HUES48 (cell line): ENCODE measurements at regions not wholly inside any gene's neighbourhood (a gene's known extent, or its start where the extent isn't known, plus 50 kb on each side); places are given as distances from the start of the nearest gene placed in this dataset.

Source experiments
- H3K27ac ChIP-seq: one replicate; pipeline ENCODE4 v1.7.0; 2013; ENCODE audit warnings: low read depth, low read length, inconsistent platforms
- H3K27me3 ChIP-seq: 2 replicates; pipeline ENCODE4 v1.6.1; 2013; ENCODE audit warnings: mild to moderate bottlenecking, low read length; ENCODE audit not compliant: control insufficient read depth, insufficient read depth
- H3K36me3 ChIP-seq: 2 replicates; pipeline ENCODE4 v1.6.1; 2013; ENCODE audit warnings: low read length; ENCODE audit not compliant: control insufficient read depth, insufficient read depth
- H3K4me1 ChIP-seq: 2 replicates; pipeline ENCODE4 v1.6.1; 2013; ENCODE audit warnings: mild to moderate bottlenecking, low read length; ENCODE audit not compliant: control insufficient read depth, insufficient read depth
- H3K4me3 ChIP-seq: 2 replicates; pipeline ENCODE4 v1.5.1; 2013; ENCODE audit warnings: mild to moderate bottlenecking, low read depth, low read length
- H3K9ac ChIP-seq: 2 replicates; pipeline ENCODE4 v1.6.1; 2013; ENCODE audit warnings: mild to moderate bottlenecking, low read depth, low read length, moderate library complexity
- H3K9me3 ChIP-seq: 2 replicates; pipeline ENCODE4 v1.6.1; 2013; ENCODE audit warnings: low read length; ENCODE audit not compliant: control insufficient read depth, insufficient read depth

- Histone ChIP-seq H3K9ac (no peak overlapping the region), H3K27me3 (no peaks in the 10 kb centered on the region), H3K36me3 (no peaks in the 10 kb centered on the region), H3K4me1 (peaks cover 4% of the 10 kb centered on the region; the same call in 1 of the 2 replicates), H3K4me3 (no peak overlapping the region), H3K9me3 (no peaks in the 10 kb centered on the region), H3K27ac (no peak overlapping the region)
Observed at GRCh38 chr13:90154311-90154960, 1193.1 kb upstream of the MIR17HG start.

GRCh38 chr13:90156390-90156789, 1191.1 kb upstream of the MIR17HG start:
- Histone ChIP-seq H3K9me3 (no peaks in the 10 kb centered on the region), H3K4me1 (peaks cover 4% of the 10 kb centered on the region; the same call in 1 of the 2 replicates), H3K27me3 (no peaks in the 10 kb centered on the region), H3K36me3 (no peaks in the 10 kb centered on the region), H3K9ac (no peak overlapping the region), H3K4me3 (no peak overlapping the region), H3K27ac (no peak overlapping the region)

- no peaks in the 10 kb centered on the region for H3K4me1 ChIP-seq
- no peak overlapping the region for H3K9ac ChIP-seq
- H3K27ac ChIP-seq = no peak overlapping the region
- H3K4me3 ChIP-seq = no peak overlapping the region
- H3K9me3 ChIP-seq = no peaks in the 10 kb centered on the region
- H3K27me3 ChIP-seq = no peaks in the 10 kb centered on the region
- no peaks in the 10 kb centered on the region for H3K36me3 ChIP-seq
Observed at GRCh38 chr13:90168953-90169352, 1178.5 kb upstream of the MIR17HG start.

GRCh38 chr13:90170208-90170607, 1177.3 kb upstream of the MIR17HG start:
- Histone ChIP-seq H3K27ac (no peak overlapping the region), H3K4me3 (no peak overlapping the region), H3K4me1 (0 out of 2 replicates have a peak, but pooled peaks cover 5% of the 10 kb centered on the region), H3K9ac (no peak overlapping the region), H3K27me3 (no peaks in the 10 kb centered on the region), H3K36me3 (no peaks in the 10 kb centered on the region), H3K9me3 (no peaks in the 10 kb centered on the region)

- Histone ChIP-seq H3K9me3 (no peaks in the 10 kb centered on the region), H3K27me3 (no peaks in the 10 kb centered on the region), H3K36me3 (no peaks in the 10 kb centered on the region), H3K9ac (no peak overlapping the region), H3K27ac (no peak overlapping the region), H3K4me1 (0 out of 2 replicates have a peak, but pooled peaks cover 5% of the 10 kb centered on the region), H3K4me3 (no peak overlapping the region)
Observed at GRCh38 chr13:90171649-90172048, 1175.8 kb upstream of the MIR17HG start.

- 0 out of 2 replicates have a peak, but pooled peaks cover 5% of the 10 kb centered on the region for H3K4me1 ChIP-seq
- no peak overlapping the region for H3K27ac ChIP-seq
- H3K27me3 ChIP-seq = no peaks in the 10 kb centered on the region
- H3K36me3 ChIP-seq = no peaks in the 10 kb centered on the region
- no peaks in the 10 kb centered on the region for H3K9me3 ChIP-seq
- H3K9ac ChIP-seq = no peak overlapping the region
- H3K4me3 ChIP-seq = no peak overlapping the region
Observed at GRCh38 chr13:90177512-90177911, 1170.0 kb upstream of the MIR17HG start.

GRCh38 chr13:90184355-90184754, 1163.1 kb upstream of the MIR17HG start:
- no peaks in the 10 kb centered on the region for H3K4me1 ChIP-seq

GRCh38 chr13:90185734-90186133, 1161.8 kb upstream of the MIR17HG start:
- H3K27me3 ChIP-seq = no peaks in the 10 kb centered on the region
- H3K9me3 ChIP-seq = no peaks in the 10 kb centered on the region
- H3K4me3 ChIP-seq = no peak overlapping the region

More at GRCh38 chr13:90184355-90184754, 1163.1 kb upstream of the MIR17HG start:
- no peak overlapping the region for H3K27ac ChIP-seq
- H3K9me3 ChIP-seq = no peaks in the 10 kb centered on the region
- no peaks in the 10 kb centered on the region for H3K27me3 ChIP-seq
- no peak overlapping the region for H3K4me3 ChIP-seq
- H3K9ac ChIP-seq = no peak overlapping the region
- H3K36me3 ChIP-seq = no peaks in the 10 kb centered on the region

GRCh38 chr13:90187478-90188350, 1159.8 kb upstream of the MIR17HG start:
- no peak overlapping the region for H3K4me3 ChIP-seq
- no peaks in the 10 kb centered on the region for H3K9me3 ChIP-seq
- H3K4me1 ChIP-seq = no peaks in the 10 kb centered on the region

More at GRCh38 chr13:90185734-90186133, 1161.8 kb upstream of the MIR17HG start:
- H3K36me3 ChIP-seq = no peaks in the 10 kb centered on the region
- no peak overlapping the region for H3K9ac ChIP-seq
- H3K4me1 ChIP-seq = no peaks in the 10 kb centered on the region
- no peak overlapping the region for H3K27ac ChIP-seq

GRCh38 chr13:90188351-90188636, 1159.2 kb upstream of the MIR17HG start:
- Histone ChIP-seq H3K4me3 (no peak overlapping the region), H3K27ac (no peak overlapping the region), H3K9me3 (no peaks in the 10 kb centered on the region), H3K36me3 (no peaks in the 10 kb centered on the region), H3K9ac (no peak overlapping the region), H3K4me1 (no peaks in the 10 kb centered on the region), H3K27me3 (no peaks in the 10 kb centered on the region)

More at GRCh38 chr13:90187478-90188350, 1159.8 kb upstream of the MIR17HG start:
- H3K27ac ChIP-seq = no peak overlapping the region
- H3K9ac ChIP-seq = no peak overlapping the region
- H3K27me3 ChIP-seq = no peaks in the 10 kb centered on the region
- no peaks in the 10 kb centered on the region for H3K36me3 ChIP-seq

- Histone ChIP-seq H3K9ac (no peak overlapping the region), H3K4me3 (no peak overlapping the region), H3K27ac (no peak overlapping the region), H3K9me3 (no peaks in the 10 kb centered on the region), H3K27me3 (no peaks in the 10 kb centered on the region), H3K4me1 (no peaks in the 10 kb centered on the region), H3K36me3 (no peaks in the 10 kb centered on the region)
Observed at GRCh38 chr13:90197722-90198121, 1149.8 kb upstream of the MIR17HG start.
